PFSK-1 (cell line): ENCODE measurements at regions not wholly inside any gene's neighbourhood (a gene's known extent, or its start where the extent isn't known, plus 50 kb on each side); places are given as distances from the start of the nearest gene placed in this dataset.

Experiments
- FOXP2 ChIP-seq: optimal IDR thresholded peaks from 2 replicates; pipeline ENCODE3; 2011; ENCODE audit warnings: borderline replicate concordance, control low read depth, inconsistent platforms; ENCODE audit not compliant: insufficient read depth; ENCODE audit errors: extremely low read length, extremely low read depth
- POLR2AphosphoS5 ChIP-seq: IDR thresholded peaks from 2 replicates; pipeline ENCODE4 v1.6.1; 2012; ENCODE audit warnings: low read depth, mild to moderate bottlenecking, control low read depth, low read length, moderate library complexity
- SIN3A ChIP-seq: IDR thresholded peaks from 2 replicates; pipeline ENCODE4 v1.6.1; 2012; ENCODE audit warnings: mild to moderate bottlenecking, low read length, moderate library complexity, borderline replicate concordance; ENCODE audit not compliant: insufficient read depth
- TAF1 ChIP-seq: IDR thresholded peaks from 2 replicates; pipeline ENCODE4 v1.6.1; 2012; ENCODE audit warnings: low read length, control low read depth, borderline replicate concordance; ENCODE audit not compliant: insufficient read depth
- TF ChIP-seq, protein P1 (sequence below), 2 experiments: IDR thresholded peaks; 2 replicates each; pipeline versions ENCODE4 v1.6.1 to v1.8.0; 2011 to 2012; ENCODE audit warnings: low read depth in 2 of 2, low read length in 2 of 2, control low read depth in 1 of 2, inconsistent platforms in 1 of 2, mild to moderate bottlenecking in 1 of 2, moderate library complexity in 1 of 2; ENCODE audit not compliant: insufficient read depth in 1 of 2

DNA sequence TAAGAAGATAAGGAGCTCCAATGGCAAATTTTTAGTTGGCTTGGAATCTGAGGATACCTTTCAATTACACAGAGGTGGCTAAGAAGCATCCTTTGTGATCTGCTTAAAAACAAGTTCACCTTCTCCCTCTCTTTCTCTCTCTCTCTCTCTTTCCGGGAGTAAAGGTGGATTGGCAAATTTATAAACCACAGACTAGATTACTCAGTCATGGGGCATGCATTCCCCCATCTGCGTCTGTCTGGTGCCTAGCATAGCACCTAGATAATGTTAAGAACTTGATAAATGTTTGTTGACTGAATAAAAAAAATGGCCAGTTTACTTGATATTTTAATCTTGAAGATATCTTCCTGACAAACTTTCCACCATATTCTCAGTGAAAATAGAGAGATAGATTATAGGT, 312.3 kb downstream of the CDC5L start:
- TF ChIP-seq, protein P1, sequence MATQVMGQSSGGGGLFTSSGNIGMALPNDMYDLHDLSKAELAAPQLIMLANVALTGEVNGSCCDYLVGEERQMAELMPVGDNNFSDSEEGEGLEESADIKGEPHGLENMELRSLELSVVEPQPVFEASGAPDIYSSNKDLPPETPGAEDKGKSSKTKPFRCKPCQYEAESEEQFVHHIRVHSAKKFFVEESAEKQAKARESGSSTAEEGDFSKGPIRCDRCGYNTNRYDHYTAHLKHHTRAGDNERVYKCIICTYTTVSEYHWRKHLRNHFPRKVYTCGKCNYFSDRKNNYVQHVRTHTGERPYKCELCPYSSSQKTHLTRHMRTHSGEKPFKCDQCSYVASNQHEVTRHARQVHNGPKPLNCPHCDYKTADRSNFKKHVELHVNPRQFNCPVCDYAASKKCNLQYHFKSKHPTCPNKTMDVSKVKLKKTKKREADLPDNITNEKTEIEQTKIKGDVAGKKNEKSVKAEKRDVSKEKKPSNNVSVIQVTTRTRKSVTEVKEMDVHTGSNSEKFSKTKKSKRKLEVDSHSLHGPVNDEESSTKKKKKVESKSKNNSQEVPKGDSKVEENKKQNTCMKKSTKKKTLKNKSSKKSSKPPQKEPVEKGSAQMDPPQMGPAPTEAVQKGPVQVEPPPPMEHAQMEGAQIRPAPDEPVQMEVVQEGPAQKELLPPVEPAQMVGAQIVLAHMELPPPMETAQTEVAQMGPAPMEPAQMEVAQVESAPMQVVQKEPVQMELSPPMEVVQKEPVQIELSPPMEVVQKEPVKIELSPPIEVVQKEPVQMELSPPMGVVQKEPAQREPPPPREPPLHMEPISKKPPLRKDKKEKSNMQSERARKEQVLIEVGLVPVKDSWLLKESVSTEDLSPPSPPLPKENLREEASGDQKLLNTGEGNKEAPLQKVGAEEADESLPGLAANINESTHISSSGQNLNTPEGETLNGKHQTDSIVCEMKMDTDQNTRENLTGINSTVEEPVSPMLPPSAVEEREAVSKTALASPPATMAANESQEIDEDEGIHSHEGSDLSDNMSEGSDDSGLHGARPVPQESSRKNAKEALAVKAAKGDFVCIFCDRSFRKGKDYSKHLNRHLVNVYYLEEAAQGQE (IDR thresholded peaks at IDR 0.05; ENCODE audit: insufficient read depth in 1 of 2, low read depth in 2 of 2, low read length in 2 of 2), result no peak
- TF ChIP-seq TAF1 (no peak), POLR2AphosphoS5 (no peak), SIN3A (no peak), FOXP2 (no peak)

DNA sequence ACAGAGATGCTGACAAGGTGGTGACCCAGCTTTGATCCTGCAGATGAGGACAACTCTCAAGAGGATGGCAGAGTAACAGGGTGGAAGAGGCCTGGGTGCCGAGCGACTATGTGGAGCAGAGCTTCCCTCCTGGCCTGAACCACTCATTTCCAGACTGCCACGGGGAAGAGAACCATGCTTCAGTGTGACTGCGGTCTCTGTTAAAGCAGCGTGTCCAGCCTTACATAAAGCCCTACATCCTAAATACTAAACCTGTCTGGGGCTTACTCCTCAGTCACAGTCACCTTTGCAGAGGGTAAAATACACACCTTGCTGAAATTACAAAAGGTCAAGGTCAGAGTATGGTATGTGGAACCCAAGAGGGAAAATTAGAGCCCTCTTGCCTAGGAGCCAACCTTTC, 312.9 kb downstream of the CDC5L start:
- TF ChIP-seq, protein P1 (IDR thresholded peaks at IDR 0.05; ENCODE audit: insufficient read depth in 1 of 2, low read depth in 2 of 2, low read length in 2 of 2), result no peak
- TF ChIP-seq TAF1, result no peak
- TF ChIP-seq FOXP2, result no peak
- no peak for TF ChIP-seq SIN3A
- TF ChIP-seq POLR2AphosphoS5, result no peak

DNA sequence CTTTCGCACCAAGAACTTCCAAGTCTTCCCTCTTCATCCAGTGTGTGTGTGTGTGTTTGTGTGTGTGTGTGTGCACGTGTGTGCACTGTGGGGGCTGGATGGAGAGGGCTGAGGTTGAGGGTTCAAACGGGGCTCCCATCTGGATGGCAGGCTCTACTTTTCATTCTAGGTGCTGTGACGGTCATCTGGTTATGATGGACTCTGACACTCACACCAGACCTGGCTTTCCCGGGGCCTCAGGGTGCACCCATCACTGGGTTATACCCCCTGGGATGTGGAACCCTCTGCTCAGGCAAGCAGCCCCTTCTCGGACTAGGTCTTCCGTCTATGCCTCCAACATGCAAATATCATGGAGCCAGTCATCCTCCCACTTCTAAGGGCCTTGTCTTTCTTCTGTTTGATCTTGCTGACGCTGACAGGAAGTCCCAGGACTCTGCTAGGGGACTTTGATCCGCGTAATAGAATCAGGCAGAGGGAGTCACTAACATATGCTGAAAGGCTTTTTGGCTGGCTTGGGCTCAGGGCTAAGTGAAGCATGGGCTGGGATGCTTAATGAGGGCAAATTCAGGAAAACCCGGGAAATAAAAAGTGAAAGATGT, 313.6 kb downstream of the CDC5L start:
- TF ChIP-seq FOXP2 (no peak), TAF1 (no peak), SIN3A (no peak), POLR2AphosphoS5 (no peak)
- TF ChIP-seq, protein P1 (IDR thresholded peaks at IDR 0.05; ENCODE audit: insufficient read depth in 1 of 2, low read depth in 2 of 2, low read length in 2 of 2), result no peak

DNA sequence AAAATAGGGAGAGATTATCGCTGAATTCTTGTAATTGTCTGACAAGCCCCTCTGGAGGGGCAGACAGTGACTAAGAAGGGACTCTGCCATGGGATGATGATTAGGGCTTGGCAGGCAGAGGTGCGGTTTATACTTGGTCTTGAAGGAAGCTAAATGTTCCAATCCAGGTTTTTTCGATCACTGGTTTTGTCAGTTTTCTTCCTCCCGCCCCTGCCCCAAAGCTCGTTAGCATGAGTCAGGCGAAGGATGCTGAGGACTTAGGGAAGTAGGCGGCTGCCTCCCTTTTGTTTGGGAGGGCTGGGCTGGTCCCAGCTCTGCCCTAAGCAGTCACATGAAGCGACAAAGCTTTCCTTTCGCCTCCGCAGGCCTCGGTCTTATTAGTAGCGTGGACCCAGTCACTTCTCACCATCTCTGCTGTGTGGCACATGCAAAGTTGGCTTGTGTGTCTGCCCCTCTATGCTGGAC, 314.2 kb downstream of the CDC5L start:
- TF ChIP-seq, protein P1 (IDR thresholded peaks at IDR 0.05; ENCODE audit: insufficient read depth in 1 of 2, low read depth in 2 of 2, low read length in 2 of 2), result no peak

DNA sequence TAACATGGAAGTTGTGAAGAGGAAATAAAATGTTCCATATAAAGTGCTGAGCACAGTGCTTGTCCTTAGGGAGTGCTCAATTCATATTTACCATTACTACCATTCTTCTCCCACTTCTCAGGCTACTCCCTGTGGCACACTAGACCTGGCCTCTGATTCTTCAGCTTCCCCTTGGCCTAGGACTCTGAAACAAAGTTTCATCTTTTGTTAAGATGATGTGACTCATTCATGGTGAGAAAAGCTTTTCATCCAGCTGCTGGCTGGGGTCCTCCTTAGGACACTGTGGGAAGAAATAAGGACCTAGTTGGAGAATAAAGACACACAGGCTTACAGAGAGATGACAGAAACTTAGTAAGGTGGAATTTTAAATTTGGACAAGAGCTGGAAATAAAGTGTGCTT, 314.8 kb downstream of the CDC5L start:
- no peak for TF ChIP-seq SIN3A
- no peak for TF ChIP-seq FOXP2
- TF ChIP-seq, protein P1 (IDR thresholded peaks at IDR 0.05; ENCODE audit: insufficient read depth in 1 of 2, low read depth in 2 of 2, low read length in 2 of 2), result no peak
- TF ChIP-seq TAF1, result no peak
- no peak for TF ChIP-seq POLR2AphosphoS5
